DOHH2 (cell line): ENCODE measurements at regions not wholly inside any gene's neighbourhood (a gene's known extent, or its start where the extent isn't known, plus 50 kb on each side); places are given as distances from the start of the nearest gene placed in this dataset.

Experiments used
- H3F3A ChIP-seq: fragments of 200-600 bp; sonication (generic), shearing (Covaris generic); 2 replicates; pipeline ENCODE4 v1.6.0; 2016; ENCODE audit warnings: antibody characterized with exemption, mild to moderate bottlenecking; ENCODE audit not compliant: control insufficient read depth, insufficient read depth
- H3K27ac ChIP-seq: fragments of 200-600 bp; sonication (generic); 2 replicates; pipeline ENCODE4 v1.5.1; 2014; ENCODE audit warnings: low read depth, mild to moderate bottlenecking, low read length, moderate library complexity
- H3K27me3 ChIP-seq: fragments of 200-600 bp; sonication (generic); 2 replicates; pipeline ENCODE4 v1.6.1; 2014; ENCODE audit warnings: mild to moderate bottlenecking, low read length, mixed read lengths; ENCODE audit not compliant: control insufficient read depth
- H3K36me3 ChIP-seq: fragments of 200-600 bp; sonication (generic); 2 replicates; pipeline ENCODE4 v1.6.1; 2014; ENCODE audit warnings: mild to moderate bottlenecking, low read length, moderate library complexity, mixed read lengths; ENCODE audit not compliant: control insufficient read depth
- H3K4me1 ChIP-seq: fragments of 200-600 bp; sonication (generic); 2 replicates; pipeline ENCODE4 v1.6.1; 2014; ENCODE audit warnings: mild to moderate bottlenecking, low read length, mixed read lengths; ENCODE audit not compliant: control insufficient read depth
- H3K4me2 ChIP-seq: fragments of 200-600 bp; sonication (generic); 2 replicates; pipeline ENCODE4 v1.6.0; 2014; ENCODE audit warnings: mild to moderate bottlenecking, low read length, moderate library complexity
- H3K4me3 ChIP-seq: fragments of 200-600 bp; sonication (generic); 2 replicates; pipeline ENCODE4 v1.5.1; 2014; ENCODE audit warnings: mild to moderate bottlenecking, low read length, mixed read lengths
- H3K79me2 ChIP-seq: fragments of 200-600 bp; sonication (generic); 2 replicates; pipeline ENCODE4 v1.6.1; 2014; ENCODE audit warnings: mild to moderate bottlenecking, low read length, mixed read lengths; ENCODE audit not compliant: control insufficient read depth
- H3K9me2 ChIP-seq: fragments of 200-600 bp; sonication (generic); replicated peaks from 2 replicates; pipeline ENCODE4 v1.6.1; 2014; ENCODE audit warnings: mild to moderate bottlenecking, low read length, mixed read lengths; ENCODE audit not compliant: control insufficient read depth
- H3K9me3 ChIP-seq: fragments of 200-600 bp; sonication (generic); 2 replicates; pipeline ENCODE4 v1.6.1; 2014; ENCODE audit warnings: antibody characterized with exemption, low read length, mixed read lengths; ENCODE audit not compliant: control insufficient read depth, insufficient read depth
- H4K20me1 ChIP-seq: fragments of 200-600 bp; sonication (generic); 2 replicates; pipeline ENCODE4 v1.6.0; 2014; ENCODE audit warnings: low read depth, mild to moderate bottlenecking, antibody characterized with exemption, low read length, moderate library complexity; ENCODE audit not compliant: control insufficient read depth, insufficient read depth
- CTCF ChIP-seq: fragments of 200-600 bp; sonication (generic); IDR thresholded peaks from one replicate; pipeline ENCODE4 v1.5.1; 2014; ENCODE audit warnings: antibody characterized with exemption, mild to moderate bottlenecking, low read depth, low read length; ENCODE audit not compliant: poor library complexity, severe bottlenecking
- EZH2phosphoT487 ChIP-seq: fragments of 200-600 bp; sonication (generic); IDR thresholded peaks from 2 replicates; pipeline ENCODE4 v1.6.1; 2017; ENCODE audit warnings: borderline replicate concordance, mild to moderate bottlenecking, antibody characterized with exemption, low read length, moderate library complexity, mixed read lengths

- H3K9me2 ChIP-seq: no peaks in the 10 kb centered on the region
These were observed 132.4 kb upstream of the LMO4 start for GRCh38 chr1:87196110-87196827.

DNA sequence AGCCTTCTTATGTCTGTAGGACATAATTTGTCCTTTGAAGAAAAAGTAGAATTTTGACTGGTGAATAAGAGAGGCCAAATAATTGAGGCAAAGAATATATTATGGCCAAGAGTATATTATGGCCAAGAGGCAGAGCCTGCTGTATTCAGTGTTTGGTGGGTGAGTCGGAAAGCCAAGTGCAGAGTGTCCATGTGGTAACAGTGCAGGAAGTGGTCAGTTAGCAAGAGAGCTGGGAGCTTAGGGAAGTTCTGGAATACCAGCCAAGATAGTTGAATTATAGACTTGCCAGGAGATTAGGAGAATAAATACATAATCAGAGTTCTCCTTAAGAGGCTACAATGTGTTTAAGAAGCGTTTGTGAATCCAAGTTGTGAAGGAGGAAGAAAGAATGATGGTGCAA, 131.5 kb upstream of the LMO4 start:
- no peak overlapping the region for H3K27ac ChIP-seq
- TF ChIP-seq EZH2phosphoT487 (no peak), CTCF (no peak)
- H3K9me3 ChIP-seq: no peaks in the 10 kb centered on the region
- H3K4me1 ChIP-seq: no peaks in the 10 kb centered on the region
- H3K27me3 ChIP-seq: peaks cover 13% of the 10 kb centered on the region
- H3K36me3 ChIP-seq: no peaks in the 10 kb centered on the region
- no peak overlapping the region for H3K4me3 ChIP-seq
- H3F3A ChIP-seq: no peaks in the 10 kb centered on the region
- H3K4me2 ChIP-seq: no peak overlapping the region
- H3K79me2 ChIP-seq: no peaks in the 10 kb centered on the region
- H4K20me1 ChIP-seq: no peaks in the 10 kb centered on the region
- no peaks in the 10 kb centered on the region for H3K9me2 ChIP-seq

More at GRCh38 chr1:87196110-87196827, 132.4 kb upstream of the LMO4 start:
- Histone ChIP-seq H3F3A (no peaks in the 10 kb centered on the region), H3K27ac (no peak overlapping the region), H3K36me3 (no peaks in the 10 kb centered on the region), H3K79me2 (no peaks in the 10 kb centered on the region), H3K4me2 (no peak overlapping the region), H3K9me3 (no peaks in the 10 kb centered on the region), H3K4me1 (no peaks in the 10 kb centered on the region), H3K4me3 (no peak overlapping the region), H3K27me3 (peaks cover 10% of the 10 kb centered on the region), H4K20me1 (no peaks in the 10 kb centered on the region)
- no peak for TF ChIP-seq EZH2phosphoT487

DNA sequence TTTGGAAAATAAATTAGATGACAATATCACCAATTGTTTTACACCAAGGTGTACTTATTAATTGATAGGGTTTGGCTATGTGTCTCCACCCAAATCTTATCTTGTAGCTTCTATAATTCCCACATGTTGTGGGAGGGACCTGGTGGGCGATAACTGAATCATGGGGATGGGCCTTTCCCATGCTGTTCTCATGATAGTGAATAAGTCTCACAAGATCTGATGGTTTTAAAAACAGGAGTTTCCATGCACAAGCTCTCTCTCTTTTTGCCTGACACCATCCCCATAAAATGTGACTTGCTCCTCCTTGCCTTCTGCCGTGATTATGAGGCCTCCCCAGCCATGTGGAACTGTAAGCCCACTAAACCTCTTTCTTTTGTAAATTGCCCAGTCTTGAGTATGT, 131.0 kb upstream of the LMO4 start:
- Histone ChIP-seq H3K4me2 (no peak overlapping the region), H3K36me3 (no peaks in the 10 kb centered on the region), H3K27me3 (peaks cover 18% of the 10 kb centered on the region), H4K20me1 (no peaks in the 10 kb centered on the region), H3K4me1 (no peaks in the 10 kb centered on the region), H3K9me2 (no peaks in the 10 kb centered on the region), H3K27ac (no peak overlapping the region), H3F3A (no peaks in the 10 kb centered on the region), H3K9me3 (no peaks in the 10 kb centered on the region), H3K79me2 (no peaks in the 10 kb centered on the region), H3K4me3 (no peak overlapping the region)
- TF ChIP-seq CTCF (no peak), EZH2phosphoT487 (no peak)

DNA sequence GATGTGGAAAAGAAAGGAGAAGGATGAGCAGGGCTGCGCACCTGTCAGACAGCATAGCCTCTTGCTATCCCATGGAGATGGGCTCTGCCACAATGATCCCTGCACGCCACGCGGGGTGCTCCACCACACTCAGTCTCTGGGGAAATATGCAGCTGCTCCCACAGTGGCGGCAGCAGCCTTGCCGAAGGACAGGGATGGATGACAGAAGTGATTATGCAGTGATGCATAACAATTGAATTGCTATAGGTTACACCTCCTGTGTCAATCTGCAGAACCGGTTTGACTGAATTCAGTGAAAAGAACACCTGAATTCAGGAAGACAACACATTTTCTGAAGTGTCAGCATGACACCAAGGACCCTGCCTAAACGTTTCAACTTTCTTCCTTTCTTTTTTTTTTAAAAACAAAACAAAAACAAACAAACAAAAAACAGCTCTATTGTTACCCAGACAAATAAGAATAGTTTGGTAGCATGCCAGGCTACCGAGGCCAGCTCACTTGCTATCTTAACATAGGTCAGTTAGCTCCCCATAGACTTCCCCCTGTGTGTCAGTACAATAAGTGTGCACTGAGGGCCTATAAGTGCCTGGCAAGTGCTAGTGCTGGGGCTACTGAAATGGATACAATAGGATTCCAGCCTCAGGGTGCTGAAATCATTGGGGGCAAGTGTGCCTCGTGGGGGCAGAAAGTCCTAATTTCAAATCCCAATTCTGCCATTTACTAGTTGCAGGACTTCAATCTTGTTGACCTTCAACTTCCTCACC, 127.6 kb upstream of the LMO4 start:
- Histone ChIP-seq H3K9me3 (no peaks in the 10 kb centered on the region), H3K4me2 (no peak overlapping the region)

More for the DNA sequence above, 127.6 kb upstream of the LMO4 start:
- no peak overlapping the region for H3K27ac ChIP-seq
- H4K20me1 ChIP-seq: no peaks in the 10 kb centered on the region
- peaks cover 44% of the 10 kb centered on the region for H3K27me3 ChIP-seq
- TF ChIP-seq EZH2phosphoT487 (no peak), CTCF (no peak)
- H3K4me3 ChIP-seq: no peak overlapping the region
- H3K9me2 ChIP-seq: no peaks in the 10 kb centered on the region
- no peaks in the 10 kb centered on the region for H3F3A ChIP-seq
- H3K36me3 ChIP-seq: no peaks in the 10 kb centered on the region
- H3K4me1 ChIP-seq: no peaks in the 10 kb centered on the region
- H3K79me2 ChIP-seq: no peaks in the 10 kb centered on the region
